Activated CD4-positive, alpha-beta T cell treated with anti-CD3 and anti-CD28 coated beads, Interleukin-2, amount 50 U/mL, for 4 hours (primary cell): ENCODE measurements at regions not wholly inside any gene's neighbourhood (a gene's known extent, or its start where the extent isn't known, plus 50 kb on each side); places are given as distances from the start of the nearest gene placed in this dataset.
"Not testable (repeated sequence)": the region's sequence is repeated elsewhere in the genome, so short reads cannot be mapped to it uniquely, and the experiment has no call there.

Experiments used
- DNase-seq, 2 experiments: peaks; one replicate each; pipeline ENCODE4 v3.0.0-alpha.2; 2020

- DNase-seq, result not testable (repeated sequence)
Measured at GRCh38 chr9:118677936-118678653, 691.1 kb downstream of the BRINP1 start.

DNA sequence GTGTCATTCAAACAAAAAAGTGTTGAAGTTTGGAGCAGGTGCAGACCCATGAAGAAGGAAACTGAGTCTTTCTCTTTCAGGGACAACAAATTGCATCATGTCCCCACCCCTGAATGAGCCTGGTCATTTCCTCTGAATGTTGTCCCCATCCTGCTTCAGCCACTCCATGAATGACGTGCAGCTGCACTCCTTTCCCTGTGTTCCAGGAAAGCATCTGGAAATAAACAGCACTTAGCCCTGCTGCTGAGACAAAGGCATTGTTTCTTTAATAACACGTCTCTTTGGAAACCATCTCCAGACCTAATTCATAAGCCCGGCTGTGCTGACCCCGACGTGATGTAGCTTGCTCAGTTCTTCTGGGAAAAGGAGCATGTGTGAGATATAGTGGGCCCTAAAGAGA is 682.3 kb downstream of the BRINP1 start:
- no peak for DNase-seq

GRCh38 chr9:118689280-118689679 is 680.0 kb downstream of the BRINP1 start:
- DNase-seq, result no peak

- DNase-seq, result no peak
Measured at GRCh38 chr9:118692613-118693012, 676.6 kb downstream of the BRINP1 start.

GRCh38 chr9:118693645-118694044 is 675.6 kb downstream of the BRINP1 start:
- DNase-seq, result no peak

DNA sequence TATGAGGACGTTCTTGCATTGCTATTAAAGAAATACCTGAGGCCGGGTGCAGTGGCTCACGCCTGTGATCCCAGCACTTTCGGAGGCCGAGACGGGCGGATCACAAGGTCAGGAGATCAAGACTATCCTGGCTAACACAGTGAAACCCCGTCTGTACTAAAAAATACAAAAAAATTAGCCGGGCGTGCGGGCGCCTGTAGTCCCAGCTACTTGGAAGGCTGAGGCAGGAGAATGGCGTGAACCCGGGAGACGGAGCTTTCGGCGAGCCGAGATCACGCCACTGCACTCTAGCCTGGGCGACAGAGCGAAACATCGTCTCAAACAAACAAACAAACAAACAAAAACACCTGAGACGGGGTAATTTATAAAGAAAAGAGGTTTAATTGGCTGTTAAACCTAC is 674.0 kb downstream of the BRINP1 start:
- DNase-seq, result not testable (repeated sequence)

GRCh38 chr9:118701985-118702384 is 667.2 kb downstream of the BRINP1 start:
- no peak for DNase-seq

DNA sequence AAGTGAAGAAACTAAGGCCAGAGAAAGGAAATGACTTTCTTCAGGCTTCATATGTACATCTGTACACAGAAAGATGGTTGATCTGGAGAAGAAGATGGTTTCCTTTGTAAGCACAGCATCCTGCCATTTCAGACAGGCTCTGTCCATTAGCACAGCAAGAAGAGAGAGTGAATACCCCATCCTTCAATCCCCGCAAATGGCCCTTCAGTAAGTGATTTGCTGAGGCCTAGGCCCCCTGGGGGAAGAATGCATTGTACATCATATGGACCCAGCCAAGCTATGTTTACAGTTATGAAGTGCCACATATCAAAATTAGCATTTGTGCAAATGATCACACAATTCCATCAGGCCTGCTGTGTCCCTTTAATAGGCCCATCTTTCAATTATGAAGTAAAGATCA is 657.4 kb downstream of the BRINP1 start:
- DNase-seq, result no peak

DNA sequence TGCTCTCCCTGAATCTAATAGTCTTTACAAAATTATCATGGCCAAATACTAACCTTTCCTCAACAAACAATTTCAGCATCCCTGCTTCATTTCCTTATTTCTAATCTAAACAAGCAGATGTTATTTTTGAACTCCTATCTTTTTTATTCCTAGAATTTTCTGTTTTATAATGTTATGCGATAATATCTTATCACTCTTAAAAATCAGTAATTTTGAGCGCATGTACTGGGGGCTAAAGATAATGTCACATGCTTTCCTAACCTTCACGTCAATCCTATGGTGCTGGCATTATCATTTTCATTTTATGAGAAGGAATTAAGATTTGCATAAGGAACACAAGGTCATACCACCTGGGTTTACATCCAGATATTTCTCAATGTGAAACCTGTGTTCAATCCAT is 648.0 kb downstream of the BRINP1 start:
- DNase-seq, result no peak

GRCh38 chr9:118721923-118722322 is 647.3 kb downstream of the BRINP1 start:
- DNase-seq, result no peak

- DNase-seq, result no peak
Measured at GRCh38 chr9:118729981-118730380, 639.3 kb downstream of the BRINP1 start.

DNA sequence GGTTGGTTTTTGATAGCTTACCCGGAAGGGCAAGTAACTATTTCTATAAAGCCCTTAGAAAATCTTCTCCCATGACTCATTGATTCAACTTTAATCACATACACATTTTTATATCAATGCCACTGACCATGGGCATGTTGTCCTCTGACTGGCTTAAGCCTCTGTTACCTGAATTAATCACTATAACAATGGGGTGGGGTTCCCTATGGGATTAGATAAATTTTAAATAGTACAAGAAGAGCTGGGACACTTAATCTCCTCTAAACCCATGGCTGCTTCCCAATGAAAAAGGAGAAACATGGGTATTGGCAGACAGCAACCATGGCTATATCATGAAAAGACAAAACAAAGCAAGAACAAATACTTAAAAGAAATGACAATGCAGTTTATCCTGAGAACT is 636.2 kb downstream of the BRINP1 start:
- no peak for DNase-seq

DNA sequence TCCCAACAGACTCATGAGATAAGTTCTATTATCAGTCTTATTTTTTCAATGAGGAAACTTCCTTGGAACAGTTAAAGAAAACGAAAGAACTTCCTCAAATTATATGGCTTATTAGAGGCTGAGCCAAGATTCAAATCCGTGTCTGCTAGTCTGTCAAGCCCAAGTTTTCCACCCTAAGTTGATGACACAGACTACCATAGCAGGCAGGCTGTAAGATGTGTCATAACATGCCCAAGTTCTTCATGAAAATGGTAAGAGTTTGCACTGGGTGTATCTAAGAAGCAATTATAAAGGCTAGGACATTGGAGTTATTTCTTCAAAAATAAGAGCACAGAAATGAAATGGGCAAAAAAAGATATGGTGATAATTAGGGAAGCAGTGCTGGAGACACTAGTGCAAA is 634.5 kb downstream of the BRINP1 start:
- no peak for DNase-seq

GRCh38 chr9:118736406-118736805 is 632.8 kb downstream of the BRINP1 start:
- no peak for DNase-seq

DNA sequence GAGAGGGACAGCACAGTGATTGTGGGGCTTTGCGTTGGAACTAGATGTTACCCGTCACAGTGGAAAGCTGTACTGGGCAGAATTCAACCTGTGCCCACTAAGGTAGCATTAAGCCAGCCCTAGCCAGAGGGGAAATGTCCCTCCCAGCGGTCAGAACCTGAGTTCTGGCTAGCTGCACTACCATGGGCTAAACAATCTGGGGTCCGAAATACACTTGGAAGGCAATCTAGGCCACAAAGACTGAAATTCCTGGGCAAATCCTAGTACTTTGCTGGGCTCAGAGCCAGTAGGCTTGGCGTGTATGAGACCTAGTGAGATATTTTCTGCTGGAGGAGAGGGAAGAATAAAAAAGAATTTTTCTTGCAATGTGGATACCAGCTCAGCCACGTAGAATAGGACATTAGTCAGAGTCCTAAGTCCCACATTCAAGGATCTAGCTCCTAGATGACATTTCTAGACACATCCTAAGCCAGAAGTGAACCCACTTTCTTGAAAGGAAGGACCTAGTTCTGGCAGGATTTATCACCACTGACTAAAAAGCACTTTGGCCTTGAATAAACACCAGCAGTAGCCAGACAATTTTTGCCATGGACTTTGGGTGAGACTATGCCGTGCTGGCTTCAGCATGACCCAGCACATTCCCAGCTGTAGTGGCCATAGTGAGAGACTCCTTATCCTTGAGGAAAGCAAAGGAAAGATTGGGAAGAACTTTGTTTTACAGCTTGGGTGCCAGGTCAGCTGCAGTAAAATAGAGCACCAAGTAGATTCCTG is 618.0 kb downstream of the BRINP1 start:
- DNase-seq, result no peak

- no peak for DNase-seq
Measured at GRCh38 chr9:118751848-118752223, 617.4 kb downstream of the BRINP1 start.

DNA sequence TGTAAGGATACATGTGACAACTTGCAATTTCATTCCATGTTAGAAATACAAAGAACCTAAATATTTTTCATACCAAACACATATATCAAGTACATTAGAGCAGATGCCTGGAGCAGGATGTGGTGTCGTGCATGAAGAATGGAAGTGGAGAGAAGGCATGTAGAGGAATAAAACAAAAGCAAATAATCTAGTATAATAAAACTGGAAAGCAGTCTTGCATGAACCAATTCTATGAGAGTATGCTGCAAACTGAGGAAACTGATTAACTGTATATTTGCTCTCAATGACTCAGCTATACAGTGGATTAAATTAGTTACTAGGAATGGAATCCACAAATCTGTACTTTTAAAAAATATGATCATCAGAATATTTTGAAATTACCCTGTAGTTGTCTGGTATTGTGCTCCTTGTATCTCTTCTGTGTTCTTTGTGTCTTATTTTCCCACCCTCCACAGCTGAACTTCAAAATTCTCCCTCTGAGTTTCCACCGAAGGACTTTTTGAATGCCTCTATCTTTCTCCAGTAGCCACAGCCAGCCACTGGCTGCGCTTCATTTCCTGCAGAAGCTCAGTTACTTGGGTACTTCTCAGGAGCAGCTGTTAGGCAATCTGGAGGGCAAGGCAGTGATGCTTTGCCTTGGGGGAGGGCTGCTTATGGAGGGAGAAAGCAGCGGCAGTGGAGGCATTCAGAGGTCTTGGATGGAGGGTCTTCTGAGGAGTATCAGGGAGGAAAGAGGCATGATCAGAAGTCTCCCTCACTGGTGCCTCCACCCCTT is 608.0 kb downstream of the BRINP1 start:
- DNase-seq, result no peak

GRCh38 chr9:118767571-118767970 is 601.7 kb downstream of the BRINP1 start:
- DNase-seq, result no peak

- no peak for DNase-seq
Measured at GRCh38 chr9:118782790-118783463, 586.3 kb downstream of the BRINP1 start.

- DNase-seq, result no peak
Measured at GRCh38 chr9:118784033-118784432, 585.2 kb downstream of the BRINP1 start.

DNA sequence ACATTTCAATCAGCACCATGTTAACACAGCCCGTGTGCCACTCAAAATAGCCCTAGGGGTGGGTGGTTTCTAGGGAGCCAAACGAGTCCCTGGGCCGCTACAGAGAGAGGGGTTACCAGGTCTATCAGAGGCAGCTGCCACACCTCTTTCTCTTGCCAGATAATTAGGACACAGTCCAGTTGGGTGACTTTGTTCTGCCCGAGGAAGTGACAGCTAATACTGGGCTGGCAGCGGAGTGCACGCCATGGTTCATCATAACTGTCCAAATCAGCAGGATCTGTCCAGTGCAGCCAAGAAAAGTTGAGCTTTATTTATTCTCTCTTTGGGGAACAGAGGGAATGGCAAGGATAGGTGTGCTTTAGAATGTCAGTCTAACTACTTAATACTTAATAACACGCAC is 583.8 kb downstream of the BRINP1 start:
- DNase-seq, result no peak

GRCh38 chr9:118786877-118787276 is 582.4 kb downstream of the BRINP1 start:
- DNase-seq, result no peak

- DNase-seq, result no peak
Measured at GRCh38 chr9:118809160-118809625, 560.0 kb downstream of the BRINP1 start.
